ENCODE measurements at regions not wholly inside any gene's neighbourhood (a gene's known extent, or its start where the extent isn't known, plus 50 kb on each side); places are given as distances from the start of the nearest gene placed in this dataset.

GRCh38 chr12:91887957-91888356 lies 257.7 kb downstream of the BTG1 start:
- TF ChIP-seq CTCF (IDR thresholded peaks at IDR 0.05; ENCODE audit: low read depth, low read length, missing input control) (no peak), RXRA (IDR thresholded peaks at IDR 0.05) (no peak), YY1 (IDR thresholded peaks at IDR 0.05) (no peak), FOXA1 (IDR thresholded peaks at IDR 0.05) (no peak), ZBTB33 (IDR thresholded peaks at IDR 0.05) (no peak), TAF1 (conservative IDR thresholded peaks at IDR 0.05) (no peak), EGR1 (IDR thresholded peaks at IDR 0.05; ENCODE audit: low read depth in 2 of 2) (no peak), GABPA (IDR thresholded peaks at IDR 0.05 in 1 of 2, conservative IDR thresholded peaks at IDR 0.05 in 1 of 2) (no peak), NR2F2 (IDR thresholded peaks at IDR 0.05) (no peak), SP1 (IDR thresholded peaks at IDR 0.05) (no peak), JUND (IDR thresholded peaks at IDR 0.05) (no peak)
- TF ChIP-seq, protein P1, sequence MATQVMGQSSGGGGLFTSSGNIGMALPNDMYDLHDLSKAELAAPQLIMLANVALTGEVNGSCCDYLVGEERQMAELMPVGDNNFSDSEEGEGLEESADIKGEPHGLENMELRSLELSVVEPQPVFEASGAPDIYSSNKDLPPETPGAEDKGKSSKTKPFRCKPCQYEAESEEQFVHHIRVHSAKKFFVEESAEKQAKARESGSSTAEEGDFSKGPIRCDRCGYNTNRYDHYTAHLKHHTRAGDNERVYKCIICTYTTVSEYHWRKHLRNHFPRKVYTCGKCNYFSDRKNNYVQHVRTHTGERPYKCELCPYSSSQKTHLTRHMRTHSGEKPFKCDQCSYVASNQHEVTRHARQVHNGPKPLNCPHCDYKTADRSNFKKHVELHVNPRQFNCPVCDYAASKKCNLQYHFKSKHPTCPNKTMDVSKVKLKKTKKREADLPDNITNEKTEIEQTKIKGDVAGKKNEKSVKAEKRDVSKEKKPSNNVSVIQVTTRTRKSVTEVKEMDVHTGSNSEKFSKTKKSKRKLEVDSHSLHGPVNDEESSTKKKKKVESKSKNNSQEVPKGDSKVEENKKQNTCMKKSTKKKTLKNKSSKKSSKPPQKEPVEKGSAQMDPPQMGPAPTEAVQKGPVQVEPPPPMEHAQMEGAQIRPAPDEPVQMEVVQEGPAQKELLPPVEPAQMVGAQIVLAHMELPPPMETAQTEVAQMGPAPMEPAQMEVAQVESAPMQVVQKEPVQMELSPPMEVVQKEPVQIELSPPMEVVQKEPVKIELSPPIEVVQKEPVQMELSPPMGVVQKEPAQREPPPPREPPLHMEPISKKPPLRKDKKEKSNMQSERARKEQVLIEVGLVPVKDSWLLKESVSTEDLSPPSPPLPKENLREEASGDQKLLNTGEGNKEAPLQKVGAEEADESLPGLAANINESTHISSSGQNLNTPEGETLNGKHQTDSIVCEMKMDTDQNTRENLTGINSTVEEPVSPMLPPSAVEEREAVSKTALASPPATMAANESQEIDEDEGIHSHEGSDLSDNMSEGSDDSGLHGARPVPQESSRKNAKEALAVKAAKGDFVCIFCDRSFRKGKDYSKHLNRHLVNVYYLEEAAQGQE (IDR thresholded peaks at IDR 0.05) = no peak
- TF ChIP-seq, protein P2, sequence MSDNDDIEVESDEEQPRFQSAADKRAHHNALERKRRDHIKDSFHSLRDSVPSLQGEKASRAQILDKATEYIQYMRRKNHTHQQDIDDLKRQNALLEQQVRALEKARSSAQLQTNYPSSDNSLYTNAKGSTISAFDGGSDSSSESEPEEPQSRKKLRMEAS (IDR thresholded peaks at IDR 0.05) = no peak
- TF ChIP-seq, protein P3, sequence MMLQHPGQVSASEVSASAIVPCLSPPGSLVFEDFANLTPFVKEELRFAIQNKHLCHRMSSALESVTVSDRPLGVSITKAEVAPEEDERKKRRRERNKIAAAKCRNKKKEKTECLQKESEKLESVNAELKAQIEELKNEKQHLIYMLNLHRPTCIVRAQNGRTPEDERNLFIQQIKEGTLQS (IDR thresholded peaks at IDR 0.05) = no peak

Data from liver (tissue), 3 donors.